Omental fat pad (tissue), 3 donors: ENCODE measurements at regions not wholly inside any gene's neighbourhood (a gene's known extent, or its start where the extent isn't known, plus 50 kb on each side); places are given as distances from the start of the nearest gene placed in this dataset.

Source experiments
- ATAC-seq: fragments of 150-250 bp; one replicate; pipeline ENCODE4 v1.9.1; 2016; ENCODE audit warnings: mild to moderate bottlenecking, moderate library complexity; ENCODE audit not compliant: low FRiP score
- DNase-seq: peaks from one replicate; pipeline ENCODE4 v3.0.0-alpha.2; 2019; ENCODE audit warnings: low spot score
- CTCF ChIP-seq, 3 donors: fragments of 450-650 bp; IDR thresholded peaks; one replicate each; pipeline ENCODE4 v1.5.1; 2016 to 2017; ENCODE audit warnings: antibody characterized with exemption in 3 of 3, mild to moderate bottlenecking in 3 of 3, moderate library complexity in 2 of 3

GRCh38 chr2:4417771-4418170, 714.4 kb downstream of the DCDC2C start:
- no peak for DNase-seq
- ATAC-seq, result no peak
- TF ChIP-seq CTCF (IDR thresholded peaks at IDR 0.05), result no peak

- no peak for ATAC-seq
- TF ChIP-seq CTCF (IDR thresholded peaks at IDR 0.05), result no peak
- no peak for DNase-seq
Measured at GRCh38 chr2:4420032-4420431, 716.7 kb downstream of the DCDC2C start.

GRCh38 chr2:4424153-4424552, 720.8 kb downstream of the DCDC2C start:
- DNase-seq (no peak), ATAC-seq (no peak)
- no peak for TF ChIP-seq CTCF (IDR thresholded peaks at IDR 0.05)

GRCh38 chr2:4427083-4427482, 723.7 kb downstream of the DCDC2C start:
- DNase-seq (no peak), ATAC-seq (no peak)
- TF ChIP-seq CTCF (IDR thresholded peaks at IDR 0.05), result no peak

GRCh38 chr2:4445821-4446220, 742.4 kb downstream of the DCDC2C start:
- ATAC-seq (no peak), DNase-seq (no peak)
- no peak for TF ChIP-seq CTCF (IDR thresholded peaks at IDR 0.05)

GRCh38 chr2:4454907-4455306, 751.5 kb downstream of the DCDC2C start:
- ATAC-seq (no peak), DNase-seq (no peak)
- no peak for TF ChIP-seq CTCF (IDR thresholded peaks at IDR 0.05)

- DNase-seq, result no peak
- no peak for ATAC-seq
Measured at GRCh38 chr2:4455486-4456155, 752.2 kb downstream of the DCDC2C start.

More at GRCh38 chr2:4455486-4456155, 752.2 kb downstream of the DCDC2C start:
- no peak for TF ChIP-seq CTCF (IDR thresholded peaks at IDR 0.05)
